ENCODE measurements at regions not wholly inside any gene's neighbourhood (a gene's known extent, or its start where the extent isn't known, plus 50 kb on each side); places are given as distances from the start of the nearest gene placed in this dataset.

- H3K36me3 ChIP-seq: no peaks in the 10 kb centered on the region
- no peak overlapping the region for H3K9ac ChIP-seq
- no peak overlapping the region for H3K4me2 ChIP-seq
- no peaks in the 10 kb centered on the region for H4K20me1 ChIP-seq
- peaks cover 9% of the 10 kb centered on the region for H3K9me3 ChIP-seq
- H3K4me1 ChIP-seq: no peaks in the 10 kb centered on the region
- TF ChIP-seq Cebpa-rat (IDR thresholded peaks at IDR 0.05): no peak
- no peak overlapping the region for H3K4me3 ChIP-seq
- no peak overlapping the region for H3K27ac ChIP-seq
- H3K27me3 ChIP-seq: no peaks in the 10 kb centered on the region
These were observed 619.1 kb downstream of the NYAP2 start for GRCh38 chr2:226018641-226019040.

DNA sequence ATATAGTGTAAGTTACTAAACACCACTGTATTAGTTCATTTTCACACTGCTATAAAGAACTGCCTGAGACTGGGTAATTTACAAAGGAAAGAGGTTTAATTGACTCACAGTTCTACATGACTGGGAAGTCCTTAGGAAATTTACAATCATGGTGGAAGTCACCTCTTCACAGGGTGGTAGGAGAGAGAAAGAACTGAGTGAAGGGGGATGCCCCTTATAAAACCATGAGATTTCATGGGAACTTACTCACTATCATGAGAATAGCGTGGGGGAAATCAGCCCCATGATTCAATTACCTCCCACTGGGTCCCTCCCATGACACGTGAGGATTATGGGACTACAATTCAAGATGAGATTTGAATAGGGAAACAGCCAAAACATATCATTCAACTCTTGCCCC lies 618.0 kb downstream of the NYAP2 start:
- Histone ChIP-seq H3K36me3 (no peaks in the 10 kb centered on the region), H3K27ac (no peak overlapping the region), H3K4me3 (no peak overlapping the region), H3K27me3 (no peaks in the 10 kb centered on the region), H3K4me1 (no peaks in the 10 kb centered on the region), H3K9me3 (peaks cover 9% of the 10 kb centered on the region), H3K9ac (no peak overlapping the region), H4K20me1 (no peaks in the 10 kb centered on the region), H3K4me2 (no peak overlapping the region)
- TF ChIP-seq Cebpa-rat (IDR thresholded peaks at IDR 0.05): no peak

- Histone ChIP-seq H3K36me3 (no peaks in the 10 kb centered on the region), H3K4me1 (no peaks in the 10 kb centered on the region), H3K4me3 (no peak overlapping the region), H3K27ac (no peak overlapping the region), H3K9me3 (peaks cover 9% of the 10 kb centered on the region), H3K9ac (no peak overlapping the region), H4K20me1 (no peaks in the 10 kb centered on the region), H3K27me3 (no peaks in the 10 kb centered on the region), H3K4me2 (no peak overlapping the region)
- TF ChIP-seq Cebpa-rat (IDR thresholded peaks at IDR 0.05): no peak
These were observed 617.6 kb downstream of the NYAP2 start for GRCh38 chr2:226017107-226017506.

DNA sequence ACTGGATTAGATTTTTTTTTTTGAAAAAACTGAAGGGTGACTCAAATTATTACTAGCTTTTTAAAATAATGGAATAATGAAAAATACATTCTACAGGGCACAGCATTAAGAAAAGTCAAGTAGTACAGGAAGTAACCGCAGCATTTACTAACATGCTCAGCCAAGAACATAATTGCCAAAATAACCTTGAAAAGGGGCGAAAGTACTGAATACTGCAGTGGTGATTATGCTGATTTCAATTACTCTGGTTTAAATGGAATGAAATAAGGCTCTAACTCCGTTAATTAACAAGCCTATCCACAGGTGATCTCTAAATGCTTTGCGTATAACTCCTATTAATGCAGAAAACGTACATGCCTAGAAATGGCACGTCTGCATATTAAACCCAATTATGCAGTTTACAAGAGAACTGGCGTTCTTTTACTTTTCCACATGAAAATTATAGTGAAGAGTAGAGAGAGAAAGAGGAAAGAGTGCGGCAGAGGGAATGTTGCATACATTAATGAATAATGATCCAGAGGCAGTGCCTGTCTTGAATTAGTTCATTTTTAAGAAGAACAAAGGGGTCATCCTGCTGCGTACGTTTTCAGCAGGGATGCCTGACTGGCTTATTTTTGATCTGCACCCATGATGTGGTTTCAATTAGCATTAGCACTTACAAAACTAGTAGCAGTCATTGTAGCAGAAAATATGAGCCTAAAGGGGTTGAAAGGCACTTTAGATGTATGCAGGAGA lies 612.4 kb downstream of the NYAP2 start:
- H3K9me3 ChIP-seq: no peaks in the 10 kb centered on the region
- H3K4me2 ChIP-seq: no peak overlapping the region
- no peaks in the 10 kb centered on the region for H3K36me3 ChIP-seq
- H3K4me1 ChIP-seq: no peaks in the 10 kb centered on the region
- no peak for TF ChIP-seq Cebpa-rat (IDR thresholded peaks at IDR 0.05)
- no peaks in the 10 kb centered on the region for H3K27me3 ChIP-seq
- no peak overlapping the region for H3K27ac ChIP-seq
- no peak overlapping the region for H3K4me3 ChIP-seq
- H4K20me1 ChIP-seq: no peaks in the 10 kb centered on the region
- no peak overlapping the region for H3K9ac ChIP-seq

- Histone ChIP-seq H3K4me2 (no peak overlapping the region), H3K27ac (no peak overlapping the region)
These were observed 602.9 kb downstream of the NYAP2 start for GRCh38 chr2:226002438-226002837.

DNA sequence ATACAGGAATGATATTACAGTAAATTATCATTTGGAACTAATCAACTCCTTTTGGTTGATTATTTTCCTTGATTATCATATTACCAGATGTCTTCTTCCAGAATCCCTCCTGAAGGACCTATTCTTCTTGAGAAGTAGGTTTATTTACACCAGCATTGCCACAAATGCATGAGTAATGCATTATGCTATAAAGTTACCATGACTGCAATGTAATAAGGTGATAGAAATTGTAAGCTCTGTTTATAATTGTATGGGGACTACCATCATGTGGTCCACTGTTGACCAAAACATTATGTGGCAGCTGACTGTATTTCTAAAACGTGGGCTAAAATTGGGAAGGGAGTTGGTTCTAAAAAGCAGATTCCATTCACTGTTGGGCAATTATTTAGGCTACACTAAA lies 602.2 kb downstream of the NYAP2 start:
- no peak overlapping the region for H3K9ac ChIP-seq
- no peak overlapping the region for H3K27ac ChIP-seq
- no peaks in the 10 kb centered on the region for H3K4me1 ChIP-seq
- H3K4me3 ChIP-seq: no peak overlapping the region
- H3K36me3 ChIP-seq: no peaks in the 10 kb centered on the region
- TF ChIP-seq Cebpa-rat (IDR thresholded peaks at IDR 0.05): no peak
- H3K9me3 ChIP-seq: no peaks in the 10 kb centered on the region
- H4K20me1 ChIP-seq: no peaks in the 10 kb centered on the region
- no peaks in the 10 kb centered on the region for H3K27me3 ChIP-seq
- no peak overlapping the region for H3K4me2 ChIP-seq

More at GRCh38 chr2:226002438-226002837, 602.9 kb downstream of the NYAP2 start:
- Histone ChIP-seq H3K4me1 (no peaks in the 10 kb centered on the region), H4K20me1 (no peaks in the 10 kb centered on the region), H3K9me3 (no peaks in the 10 kb centered on the region), H3K27me3 (no peaks in the 10 kb centered on the region), H3K9ac (no peak overlapping the region), H3K36me3 (no peaks in the 10 kb centered on the region), H3K4me3 (no peak overlapping the region)
- TF ChIP-seq Cebpa-rat (IDR thresholded peaks at IDR 0.05): no peak

DNA sequence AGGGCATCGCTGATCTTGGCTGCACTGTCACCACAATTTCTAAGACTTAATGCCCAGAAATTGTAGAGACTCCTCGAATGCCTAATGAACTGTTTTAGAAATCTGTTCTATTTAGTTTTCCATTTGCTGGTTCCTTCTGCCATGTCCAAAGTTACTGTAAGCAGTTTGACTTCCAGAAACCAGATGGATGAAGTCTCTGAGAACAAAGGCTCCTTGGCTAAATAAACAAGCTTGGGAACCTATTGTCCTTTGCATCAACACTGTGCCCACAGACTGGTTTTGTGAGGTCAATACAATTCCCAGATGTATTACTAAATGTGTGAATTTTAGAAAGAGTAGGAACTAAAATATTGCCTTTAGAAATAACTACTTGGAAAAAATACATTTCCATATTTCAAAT lies 600.2 kb downstream of the NYAP2 start:
- no peak overlapping the region for H3K27ac ChIP-seq
- H3K4me2 ChIP-seq: no peak overlapping the region
- TF ChIP-seq Cebpa-rat (IDR thresholded peaks at IDR 0.05): no peak
- no peaks in the 10 kb centered on the region for H3K27me3 ChIP-seq
- no peak overlapping the region for H3K9ac ChIP-seq
- no peak overlapping the region for H3K4me3 ChIP-seq
- no peaks in the 10 kb centered on the region for H3K9me3 ChIP-seq
- H3K4me1 ChIP-seq: no peaks in the 10 kb centered on the region
- no peaks in the 10 kb centered on the region for H4K20me1 ChIP-seq
- no peaks in the 10 kb centered on the region for H3K36me3 ChIP-seq

DNA sequence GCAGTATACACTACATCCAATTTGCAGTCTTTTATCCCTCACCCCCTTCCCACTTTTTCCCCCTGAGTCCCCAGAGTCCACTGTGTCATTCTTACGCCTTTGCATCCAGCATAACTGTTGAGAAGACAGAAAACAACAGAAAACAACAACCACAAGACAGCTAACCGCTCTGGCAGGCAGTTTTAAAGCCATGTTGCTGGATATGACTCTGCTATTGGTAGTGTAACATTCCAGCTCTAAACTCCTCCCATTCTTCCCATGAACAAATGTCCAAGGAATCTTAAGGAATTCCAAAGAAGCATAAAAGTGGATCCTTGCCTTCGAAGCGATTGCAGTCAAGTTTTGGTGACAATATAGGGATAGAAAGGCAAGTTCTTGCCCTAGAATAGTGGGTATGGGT lies 599.1 kb downstream of the NYAP2 start:
- Histone ChIP-seq H3K36me3 (no peaks in the 10 kb centered on the region), H3K4me1 (no peaks in the 10 kb centered on the region), H3K9me3 (no peaks in the 10 kb centered on the region), H3K4me2 (no peak overlapping the region), H3K4me3 (no peak overlapping the region), H4K20me1 (no peaks in the 10 kb centered on the region), H3K9ac (no peak overlapping the region), H3K27me3 (no peaks in the 10 kb centered on the region), H3K27ac (no peak overlapping the region)
- no peak for TF ChIP-seq Cebpa-rat (IDR thresholded peaks at IDR 0.05)

DNA sequence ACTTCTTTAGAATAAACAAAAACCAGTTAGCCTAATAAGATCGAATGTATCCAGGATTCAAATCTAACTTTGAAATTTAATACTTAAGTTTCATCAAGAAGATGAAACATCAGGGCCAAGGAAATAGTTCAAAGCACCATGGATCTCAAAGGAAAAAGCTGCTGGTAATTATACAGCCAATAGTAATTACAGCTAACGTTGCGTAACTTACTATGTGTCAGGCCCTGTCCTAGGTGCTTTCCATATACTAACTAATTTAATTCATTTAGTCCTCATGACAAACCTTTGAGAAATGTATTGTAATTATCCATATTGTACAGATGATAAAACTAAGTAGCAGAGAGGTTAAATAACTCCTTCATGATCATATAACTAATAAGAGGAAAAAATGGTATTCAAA lies 598.6 kb downstream of the NYAP2 start:
- Histone ChIP-seq H4K20me1 (no peaks in the 10 kb centered on the region), H3K9ac (no peak overlapping the region), H3K36me3 (no peaks in the 10 kb centered on the region), H3K4me1 (no peaks in the 10 kb centered on the region), H3K4me2 (no peak overlapping the region), H3K4me3 (no peak overlapping the region), H3K27me3 (no peaks in the 10 kb centered on the region), H3K27ac (no peak overlapping the region), H3K9me3 (no peaks in the 10 kb centered on the region)
- TF ChIP-seq Cebpa-rat (IDR thresholded peaks at IDR 0.05): no peak; the same call in 1 of the 2 replicates

GRCh38 chr2:225996462-225996828 lies 596.9 kb downstream of the NYAP2 start:
- Histone ChIP-seq H3K9ac (no peak overlapping the region), H3K27me3 (no peaks in the 10 kb centered on the region), H3K4me1 (no peaks in the 10 kb centered on the region), H4K20me1 (no peaks in the 10 kb centered on the region), H3K9me3 (no peaks in the 10 kb centered on the region), H3K36me3 (no peaks in the 10 kb centered on the region), H3K27ac (no peak overlapping the region), H3K4me3 (no peak overlapping the region), H3K4me2 (no peak overlapping the region)
- no peak for TF ChIP-seq Cebpa-rat (IDR thresholded peaks at IDR 0.05)
